Left lung (tissue), 4 donors: ENCODE measurements at regions not wholly inside any gene's neighbourhood (a gene's known extent, or its start where the extent isn't known, plus 50 kb on each side); places are given as distances from the start of the nearest gene placed in this dataset.
"Not testable (repeated sequence)": the region's sequence is repeated elsewhere in the genome, so short reads cannot be mapped to it uniquely, and the experiment has no call there.

Experiments used
- ATAC-seq: fragments of 200-7000 bp; cut with Tn5 transposase; one replicate; pipeline ENCODE4 v1.9.1; 2020; ENCODE audit warnings: moderate library complexity
- DNase-seq, 4 donors: peaks; one replicate each; pipeline ENCODE4 v3.0.0-alpha.2; 2013 to 2020
- H3K27ac ChIP-seq, 2 donors: fragments of 200-600 bp; sonication (generic) in 1 of 2; one replicate each; pipeline versions ENCODE4 v1.5.0 to v1.8.0; 2020 to 2021
- H3K27me3 ChIP-seq, 2 donors: fragments of 200-600 bp; sonication (generic) in 1 of 2; one replicate each; pipeline versions ENCODE4 v1.5.0 to v1.8.0; 2020 to 2021
- H3K36me3 ChIP-seq, 2 donors: fragments of 200-600 bp; sonication (generic) in 1 of 2; one replicate each; pipeline versions ENCODE4 v1.5.0 to v1.8.0; 2020 to 2021
- H3K4me1 ChIP-seq, 2 donors: fragments of 200-600 bp; one replicate each; pipeline ENCODE4 v1.8.0; 2021
- H3K4me3 ChIP-seq, 2 donors: fragments of 200-600 bp; sonication (generic) in 1 of 2; one replicate each; pipeline versions ENCODE4 v1.5.0 to v1.8.0; 2020 to 2021; ENCODE audit warnings: mild to moderate bottlenecking in 1 of 2
- H3K9me3 ChIP-seq, 2 donors: fragments of 200-600 bp; sonication (generic) in 1 of 2; one replicate each; pipeline versions ENCODE4 v1.5.0 to v1.8.0; 2020 to 2021
- intact Hi-C, 2 donors: fragments of 100-400 bp; cut with DNase I; formaldehyde crosslinking; loops; one replicate each; pipeline versions ENCODE4 v1.11.2 to v1.14.2; 2022
- TF ChIP-seq, protein P1 (sequence below), 2 donors: fragments of 200-600 bp; sonication (generic) in 1 of 2; IDR thresholded peaks; one replicate each; pipeline versions ENCODE4 v1.5.0 to v1.8.0; 2021; ENCODE audit warnings: antibody characterized with exemption in 2 of 2
- donor health status: DM: no; HTN: yes; CAD: no.
- donor health status: DM: no; HTN: no; CAD: no.

DNA sequence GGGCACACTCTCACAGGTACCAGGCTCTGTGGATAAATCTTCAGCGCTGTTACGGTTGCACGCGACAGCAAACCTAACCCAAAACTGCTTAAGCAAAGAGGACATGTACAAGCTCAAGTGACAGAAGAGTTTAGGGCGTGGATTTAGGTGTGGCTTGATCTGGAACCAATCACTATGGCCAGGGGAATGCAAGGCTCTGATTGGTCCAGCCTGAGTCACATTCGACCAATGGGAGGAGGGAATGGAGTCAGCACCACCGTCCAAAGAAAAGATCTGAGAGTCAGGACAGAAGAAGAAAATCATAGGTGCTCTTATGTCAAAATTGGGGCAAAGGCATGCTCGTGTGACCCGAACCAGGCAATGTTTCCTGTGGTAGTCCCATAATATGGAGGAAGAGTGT, 139.0 kb downstream of the TRIM43 start:
- DNase-seq: no peak
- no peak for ATAC-seq
- H3K9me3 ChIP-seq: no peaks in the 10 kb centered on the region
- H3K27me3 ChIP-seq: no peaks in the 10 kb centered on the region
- no peak overlapping the region for H3K27ac ChIP-seq
- H3K4me1 ChIP-seq: no peaks in the 10 kb centered on the region
- H3K36me3 ChIP-seq: no peaks in the 10 kb centered on the region
- TF ChIP-seq, protein P1, sequence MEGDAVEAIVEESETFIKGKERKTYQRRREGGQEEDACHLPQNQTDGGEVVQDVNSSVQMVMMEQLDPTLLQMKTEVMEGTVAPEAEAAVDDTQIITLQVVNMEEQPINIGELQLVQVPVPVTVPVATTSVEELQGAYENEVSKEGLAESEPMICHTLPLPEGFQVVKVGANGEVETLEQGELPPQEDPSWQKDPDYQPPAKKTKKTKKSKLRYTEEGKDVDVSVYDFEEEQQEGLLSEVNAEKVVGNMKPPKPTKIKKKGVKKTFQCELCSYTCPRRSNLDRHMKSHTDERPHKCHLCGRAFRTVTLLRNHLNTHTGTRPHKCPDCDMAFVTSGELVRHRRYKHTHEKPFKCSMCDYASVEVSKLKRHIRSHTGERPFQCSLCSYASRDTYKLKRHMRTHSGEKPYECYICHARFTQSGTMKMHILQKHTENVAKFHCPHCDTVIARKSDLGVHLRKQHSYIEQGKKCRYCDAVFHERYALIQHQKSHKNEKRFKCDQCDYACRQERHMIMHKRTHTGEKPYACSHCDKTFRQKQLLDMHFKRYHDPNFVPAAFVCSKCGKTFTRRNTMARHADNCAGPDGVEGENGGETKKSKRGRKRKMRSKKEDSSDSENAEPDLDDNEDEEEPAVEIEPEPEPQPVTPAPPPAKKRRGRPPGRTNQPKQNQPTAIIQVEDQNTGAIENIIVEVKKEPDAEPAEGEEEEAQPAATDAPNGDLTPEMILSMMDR (IDR thresholded peaks at IDR 0.05): no peak
- intact Hi-C loops: no loop called here
- H3K4me3 ChIP-seq: no peak overlapping the region

DNA sequence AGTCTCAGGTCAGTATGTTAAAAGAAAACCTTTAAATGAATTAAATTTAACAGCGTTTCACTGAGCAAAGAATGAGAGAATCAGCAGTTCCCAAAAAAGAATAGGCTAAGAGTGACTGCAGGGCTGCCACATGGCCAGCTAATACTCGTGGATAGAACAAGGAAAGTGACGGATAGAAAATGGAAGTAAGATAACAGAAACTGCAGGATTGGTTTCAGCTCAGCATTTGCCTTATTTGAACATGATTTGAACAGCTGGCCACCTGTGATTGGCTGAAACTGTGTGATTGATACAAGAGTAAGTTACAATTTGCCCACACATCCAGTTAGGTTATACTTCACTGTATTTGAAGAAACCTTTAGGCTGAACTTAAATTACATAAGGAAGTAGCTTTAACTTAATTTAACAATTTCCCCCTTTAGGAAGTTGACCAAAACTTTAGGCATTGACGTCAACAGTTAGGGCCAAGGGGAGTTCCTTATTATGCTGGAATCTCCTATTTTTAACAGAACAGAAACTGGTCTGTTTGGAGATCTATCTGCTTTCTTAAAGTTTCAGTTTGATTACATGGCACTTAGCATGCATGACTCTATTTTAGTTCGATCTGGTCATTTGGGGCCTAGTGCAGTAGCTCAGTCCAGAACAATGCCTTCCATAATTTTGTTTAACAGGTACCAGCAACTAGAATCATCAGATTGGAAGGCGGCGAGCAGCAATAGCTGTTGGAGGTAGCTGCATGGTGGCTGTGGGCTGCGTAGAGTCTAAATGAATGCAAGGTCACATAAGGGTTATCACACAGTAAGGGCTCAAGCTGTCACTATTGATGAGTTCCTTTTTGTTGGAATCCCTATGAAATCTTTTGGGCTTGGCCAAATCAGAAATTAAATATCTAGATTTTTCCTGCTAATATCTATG, 143.4 kb downstream of the TRIM43 start:
- Histone ChIP-seq H3K4me3 (no peak overlapping the region), H3K36me3 (no peaks in the 10 kb centered on the region), H3K27ac (no peak overlapping the region), H3K9me3 (no peaks in the 10 kb centered on the region), H3K4me1 (no peaks in the 10 kb centered on the region), H3K27me3 (peaks cover 0 to 13% of the 10 kb centered on the region in 2 donors)
- TF ChIP-seq, protein P1 (IDR thresholded peaks at IDR 0.05): no peak
- ATAC-seq (no peak), DNase-seq (no peak)
- intact Hi-C loops: no loop called here

DNA sequence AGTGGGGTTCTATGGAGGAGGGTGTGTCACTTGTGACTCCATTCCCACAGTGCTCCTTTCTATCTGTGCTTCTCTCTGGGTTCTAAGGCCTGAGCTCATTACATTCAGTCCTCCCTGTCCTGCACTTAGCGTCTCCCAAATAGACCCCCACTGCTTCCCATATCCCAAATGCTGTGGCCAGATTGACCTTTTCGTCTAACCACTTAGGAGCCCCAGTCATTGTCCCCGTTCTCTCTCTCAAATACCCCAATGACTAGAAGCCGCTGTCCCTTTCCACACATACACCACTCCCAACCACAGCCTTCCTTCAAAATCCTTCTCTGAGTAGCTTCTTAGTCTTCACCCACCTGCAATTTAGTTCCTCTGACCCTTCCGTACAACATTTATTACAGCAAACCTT, 146.5 kb downstream of the TRIM43 start:
- intact Hi-C loops: no loop called here
- H3K4me3 ChIP-seq: no peak overlapping the region

DNA sequence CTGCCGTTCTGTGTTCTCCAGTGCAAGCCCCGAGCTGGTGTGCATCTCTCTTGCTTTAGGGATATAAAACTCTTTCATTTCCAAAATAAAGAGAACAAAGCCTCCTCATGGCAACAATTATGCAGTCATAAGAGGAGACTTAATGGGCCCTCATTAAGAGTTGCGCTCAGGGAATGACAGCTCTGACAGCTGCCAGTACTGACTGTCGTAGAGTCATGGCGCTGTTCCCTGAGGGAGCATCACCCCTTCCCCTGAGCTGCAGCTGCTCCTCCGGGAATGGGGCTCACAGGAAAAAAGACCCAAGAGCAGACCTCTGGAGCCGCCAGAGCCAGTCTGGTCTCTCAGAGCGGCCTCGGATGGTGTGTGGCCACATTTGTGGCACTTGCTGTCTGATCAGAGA, 160.3 kb downstream of the TRIM43 start:
- ATAC-seq, H3K4me1 ChIP-seq, intact Hi-C loops, H3K27me3 ChIP-seq, DNase-seq, H3K4me3 ChIP-seq, H3K9me3 ChIP-seq, H3K36me3 ChIP-seq, H3K27ac ChIP-seq: not testable (repeated sequence)

More for the DNA sequence above, 146.5 kb downstream of the TRIM43 start:
- DNase-seq (no peak), ATAC-seq (no peak)
- Histone ChIP-seq H3K27me3 (peaks cover 0 to 13% of the 10 kb centered on the region in 2 donors), H3K27ac (no peak overlapping the region), H3K9me3 (no peaks in the 10 kb centered on the region), H3K4me1 (no peaks in the 10 kb centered on the region), H3K36me3 (no peaks in the 10 kb centered on the region)
- TF ChIP-seq, protein P1 (IDR thresholded peaks at IDR 0.05): no peak

DNA sequence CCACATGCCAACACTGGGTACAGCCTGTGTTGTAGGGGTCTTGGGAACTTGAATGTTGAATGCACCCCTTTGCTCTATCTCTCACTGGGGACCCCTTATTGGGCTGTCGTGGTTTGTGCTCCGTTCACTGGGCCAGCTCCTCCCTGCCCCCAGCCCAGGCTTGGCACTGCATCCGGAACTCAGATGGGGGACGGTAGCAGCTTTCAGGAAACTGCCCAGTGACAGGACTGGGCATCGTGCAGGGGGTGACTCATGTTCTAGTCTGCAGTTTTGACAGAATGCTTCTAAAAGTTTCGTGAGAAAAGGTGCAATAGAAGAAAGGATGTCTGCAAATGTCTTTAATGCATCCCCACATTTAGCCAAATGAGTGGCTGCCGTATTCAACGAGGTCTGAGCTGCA, 162.0 kb downstream of the TRIM43 start:
- H3K4me1 ChIP-seq, ATAC-seq, H3K27ac ChIP-seq, H3K27me3 ChIP-seq, intact Hi-C loops, DNase-seq, H3K36me3 ChIP-seq, H3K4me3 ChIP-seq, H3K9me3 ChIP-seq: not testable (repeated sequence)

DNA sequence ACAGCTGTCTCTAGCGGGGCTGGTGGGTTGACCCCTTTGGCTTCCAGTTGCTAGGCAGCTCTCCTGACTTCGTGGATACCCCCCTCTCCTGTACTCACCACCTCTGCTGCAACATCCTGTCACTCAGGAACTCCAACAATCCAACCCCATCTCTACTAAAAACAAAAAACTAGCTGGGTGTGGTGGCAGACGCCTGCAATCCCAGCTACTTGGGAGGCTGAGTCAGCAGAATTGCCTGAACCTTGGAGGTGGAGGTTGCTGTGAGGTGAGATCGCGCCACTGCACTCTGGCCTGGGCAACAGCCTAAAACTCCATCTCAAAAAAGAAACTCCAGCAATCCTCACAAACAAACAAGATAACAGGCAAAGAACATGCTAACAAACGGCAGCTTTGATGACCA, 162.4 kb downstream of the TRIM43 start:
- H3K4me3 ChIP-seq, intact Hi-C loops, H3K27me3 ChIP-seq, DNase-seq, H3K27ac ChIP-seq, H3K36me3 ChIP-seq, H3K9me3 ChIP-seq, H3K4me1 ChIP-seq, ATAC-seq: not testable (repeated sequence)

DNA sequence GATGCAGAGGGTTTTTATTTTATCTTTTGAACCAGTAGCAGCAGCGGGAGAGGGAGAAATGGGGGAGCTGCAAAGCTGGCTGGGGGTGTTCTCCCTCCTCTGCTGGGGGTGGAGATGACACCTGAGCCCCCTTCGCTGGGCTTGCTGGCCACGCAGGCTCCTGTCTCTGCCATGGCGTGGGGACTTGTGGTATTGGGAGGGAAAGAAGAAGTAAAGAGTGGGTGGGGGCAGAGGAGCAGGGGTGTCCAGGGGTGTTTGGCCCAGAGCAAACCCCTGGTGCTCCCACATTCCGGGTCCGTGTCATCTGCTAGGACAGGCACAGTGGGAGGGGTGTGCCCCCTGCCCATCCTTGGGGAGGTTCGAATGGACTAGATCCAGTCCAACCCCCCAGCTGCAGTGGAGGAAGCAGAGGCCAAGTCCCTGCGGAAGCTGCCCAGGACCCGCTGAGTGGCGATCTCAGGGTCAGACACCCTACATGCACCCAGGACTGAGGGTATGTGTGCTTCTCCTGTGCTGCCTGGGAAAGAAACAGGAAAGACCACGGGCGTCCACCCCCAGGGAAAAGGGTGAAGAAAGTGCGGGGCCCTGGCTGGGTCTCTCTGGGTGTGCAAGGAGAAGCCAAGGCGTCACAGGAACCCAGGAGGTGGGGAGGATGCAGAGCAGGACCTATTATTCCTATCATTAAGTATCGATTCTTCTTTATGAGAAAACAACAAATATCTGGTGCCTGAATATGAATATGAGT, 163.2 kb downstream of the TRIM43 start:
- H3K9me3 ChIP-seq, H3K27ac ChIP-seq, H3K4me1 ChIP-seq, H3K27me3 ChIP-seq, intact Hi-C loops, ATAC-seq, H3K36me3 ChIP-seq, DNase-seq, H3K4me3 ChIP-seq: not testable (repeated sequence)

DNA sequence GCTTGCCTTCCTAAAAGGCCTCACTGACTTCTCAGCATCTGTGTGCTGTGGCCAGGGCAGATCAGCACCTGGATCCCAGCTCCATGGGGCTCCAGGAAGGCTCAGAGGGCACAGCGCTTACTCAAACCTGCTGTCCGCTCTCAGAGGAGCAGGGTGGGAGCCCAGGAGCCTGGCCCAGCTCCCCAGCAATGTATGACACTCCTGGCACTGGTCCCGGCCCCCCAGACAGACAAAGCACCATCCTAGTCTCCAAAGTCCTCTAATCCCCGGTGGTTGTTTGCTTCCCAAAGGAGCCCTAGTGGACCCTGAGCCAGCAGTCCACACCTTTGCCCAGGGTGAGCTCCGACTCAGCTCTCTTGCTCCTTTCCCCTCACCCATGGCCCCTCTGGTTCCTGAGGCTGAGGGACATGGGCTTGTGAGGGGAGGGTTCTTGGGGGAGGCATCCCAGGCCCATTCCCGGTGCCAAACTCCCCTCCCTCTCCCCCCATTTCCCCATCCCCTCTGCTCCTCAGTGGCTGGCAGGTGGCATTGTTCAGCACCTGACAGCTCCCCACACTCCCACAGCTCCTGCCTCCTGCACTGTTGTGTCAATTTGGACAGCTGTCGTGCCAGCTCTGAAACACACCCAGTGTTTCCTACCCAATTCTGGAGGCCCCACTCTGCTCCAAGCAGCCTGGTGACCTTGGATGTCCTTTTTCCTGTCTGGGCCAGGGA, 164.3 kb downstream of the TRIM43 start:
- intact Hi-C loops, H3K9me3 ChIP-seq, DNase-seq, ATAC-seq, H3K27ac ChIP-seq, H3K4me1 ChIP-seq, H3K4me3 ChIP-seq, H3K36me3 ChIP-seq, H3K27me3 ChIP-seq: not testable (repeated sequence)
